ENCODE measurements at regions not wholly inside any gene's neighbourhood (a gene's known extent, or its start where the extent isn't known, plus 50 kb on each side); places are given as distances from the start of the nearest gene placed in this dataset.

- DNase-seq, result peak; percentile 28 to 54
- no peak overlapping the region for H3K27ac ChIP-seq
- no peak for TF ChIP-seq CTCF (IDR thresholded peaks at IDR 0.05)
- no peak for TF ChIP-seq POLR2AphosphoS5 (IDR thresholded peaks at IDR 0.05)
- TF ChIP-seq POLR2A (IDR thresholded peaks at IDR 0.05), result no peak
- no peak for TF ChIP-seq EP300 (IDR thresholded peaks at IDR 0.05)
- 7 to 19% (median 11%) methylated on average over 4 of the region's 4 CpGs for WGBS, 5 donors
- no peaks in the 10 kb centered on the region for H3K36me3 ChIP-seq
- no peaks in the 10 kb centered on the region for H3K27me3 ChIP-seq
- no peaks in the 10 kb centered on the region for H3K9me3 ChIP-seq
- no peaks in the 10 kb centered on the region for H3K4me1 ChIP-seq
- no peak overlapping the region for H3K4me3 ChIP-seq
- intact Hi-C loops (cut with DNase I; ENCODE audit: low total_unique reads), result no loop called here
These were observed 1076.4 kb downstream of the HACE1 start for GRCh38 chr6:103783329-103783728.

- Histone ChIP-seq H3K27ac (no peak overlapping the region), H3K27me3 (no peaks in the 10 kb centered on the region), H3K36me3 (no peaks in the 10 kb centered on the region), H3K9me3 (no peaks in the 10 kb centered on the region), H3K4me3 (no peak overlapping the region), H3K4me1 (no peaks in the 10 kb centered on the region)
- intact Hi-C loops (cut with DNase I; ENCODE audit: low total_unique reads), result no loop called here
- 91 to 100% (median 94%) methylated on average over 1 of the region's 1 CpG for WGBS, 5 donors
- no peak for DNase-seq
- no peak for TF ChIP-seq POLR2AphosphoS5 (IDR thresholded peaks at IDR 0.05)
- TF ChIP-seq CTCF (IDR thresholded peaks at IDR 0.05), result no peak
These were observed 1090.3 kb downstream of the HACE1 start for GRCh38 chr6:103769431-103769830.

GRCh38 chr6:103750603-103751002 lies 1109.1 kb downstream of the HACE1 start:
- TF ChIP-seq POLR2AphosphoS5 (IDR thresholded peaks at IDR 0.05) (no peak), POLR2A (IDR thresholded peaks at IDR 0.05) (no peak), EP300 (IDR thresholded peaks at IDR 0.05) (no peak), CTCF (IDR thresholded peaks at IDR 0.05) (no peak)
- Histone ChIP-seq H3K36me3 (no peaks in the 10 kb centered on the region), H3K4me1 (no peaks in the 10 kb centered on the region), H3K27me3 (no peaks in the 10 kb centered on the region), H3K27ac (no peak overlapping the region), H3K9me3 (no peaks in the 10 kb centered on the region), H3K4me3 (no peak overlapping the region)
- 45 to 57% (median 54%) methylated on average over 7 of the region's 7 CpGs for WGBS, 5 donors
- intact Hi-C loops (cut with DNase I; ENCODE audit: low total_unique reads), result no loop called here
- no peak for DNase-seq

- H3K27ac ChIP-seq, result no peak overlapping the region
- H3K27me3 ChIP-seq, result no peaks in the 10 kb centered on the region
- H3K4me1 ChIP-seq, result no peaks in the 10 kb centered on the region
- 81 to 89% (median 83%) methylated on average over 3 to 6 of the region's 6 CpGs for WGBS, 5 donors
- no peak for DNase-seq
- H3K4me3 ChIP-seq, result no peak overlapping the region
- H3K36me3 ChIP-seq, result no peaks in the 10 kb centered on the region
- intact Hi-C loops (cut with DNase I; ENCODE audit: low total_unique reads), result no loop called here
- TF ChIP-seq POLR2A (IDR thresholded peaks at IDR 0.05) (no peak), CTCF (IDR thresholded peaks at IDR 0.05) (no peak), POLR2AphosphoS5 (IDR thresholded peaks at IDR 0.05) (no peak), EP300 (IDR thresholded peaks at IDR 0.05) (no peak)
- H3K9me3 ChIP-seq, result peaks cover 0 to 6% (median 0%) of the 10 kb centered on the region in 4 donors
These were observed 1125.7 kb downstream of the HACE1 start for GRCh38 chr6:103734016-103734415.
